ENCODE measurements at regions not wholly inside any gene's neighbourhood (a gene's known extent, or its start where the extent isn't known, plus 50 kb on each side); places are given as distances from the start of the nearest gene placed in this dataset.

- intact Hi-C loops (cut with DNase I) = no loop called here
- H3K9me3 ChIP-seq = peaks cover 5% of the 10 kb centered on the region
- no peaks in the 10 kb centered on the region for H3K4me1 ChIP-seq
- H3K27ac ChIP-seq = no peak overlapping the region
- H3K36me3 ChIP-seq (ENCODE audit: insufficient read depth in 1 of 2, low read depth in 1 of 2) = no peaks in the 10 kb centered on the region
- ATAC-seq (no peak), DNase-seq (no peak)
- TF ChIP-seq, protein P1, sequence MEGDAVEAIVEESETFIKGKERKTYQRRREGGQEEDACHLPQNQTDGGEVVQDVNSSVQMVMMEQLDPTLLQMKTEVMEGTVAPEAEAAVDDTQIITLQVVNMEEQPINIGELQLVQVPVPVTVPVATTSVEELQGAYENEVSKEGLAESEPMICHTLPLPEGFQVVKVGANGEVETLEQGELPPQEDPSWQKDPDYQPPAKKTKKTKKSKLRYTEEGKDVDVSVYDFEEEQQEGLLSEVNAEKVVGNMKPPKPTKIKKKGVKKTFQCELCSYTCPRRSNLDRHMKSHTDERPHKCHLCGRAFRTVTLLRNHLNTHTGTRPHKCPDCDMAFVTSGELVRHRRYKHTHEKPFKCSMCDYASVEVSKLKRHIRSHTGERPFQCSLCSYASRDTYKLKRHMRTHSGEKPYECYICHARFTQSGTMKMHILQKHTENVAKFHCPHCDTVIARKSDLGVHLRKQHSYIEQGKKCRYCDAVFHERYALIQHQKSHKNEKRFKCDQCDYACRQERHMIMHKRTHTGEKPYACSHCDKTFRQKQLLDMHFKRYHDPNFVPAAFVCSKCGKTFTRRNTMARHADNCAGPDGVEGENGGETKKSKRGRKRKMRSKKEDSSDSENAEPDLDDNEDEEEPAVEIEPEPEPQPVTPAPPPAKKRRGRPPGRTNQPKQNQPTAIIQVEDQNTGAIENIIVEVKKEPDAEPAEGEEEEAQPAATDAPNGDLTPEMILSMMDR (IDR thresholded peaks at IDR 0.05) = no peak
- WGBS, 3 donors = 92 to 99% (median 94%) methylated on average over 4 of the region's 4 CpGs
- no peak overlapping the region for H3K4me3 ChIP-seq
- no peaks in the 10 kb centered on the region for H3K27me3 ChIP-seq (ENCODE audit: insufficient read depth in 3 of 3, low read length in 2 of 3)
These were observed 127.9 kb downstream of the AXIN2 start for GRCh38 chr17:65433592-65433991.

DNA sequence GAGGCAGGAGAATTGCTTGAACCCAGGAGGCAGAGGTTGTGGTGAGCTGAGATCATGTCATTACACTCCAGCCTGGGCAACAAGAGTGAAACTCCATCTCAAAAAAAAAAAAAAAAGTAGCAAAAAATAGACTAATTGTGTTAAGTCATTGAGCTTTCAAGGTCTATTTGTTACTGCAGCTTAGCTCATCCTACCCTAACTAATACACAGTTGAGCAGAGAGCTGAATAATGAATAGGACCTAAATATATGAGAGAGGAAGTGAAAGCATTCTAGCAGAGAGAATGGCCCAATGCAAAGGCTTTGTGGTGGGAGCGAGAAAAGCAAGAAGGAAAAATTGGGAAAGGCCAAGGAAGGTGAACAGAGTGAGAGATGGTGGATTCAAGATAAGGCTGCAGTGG lies 128.3 kb downstream of the AXIN2 start:
- ATAC-seq (no peak), DNase-seq (no peak)
- Histone ChIP-seq H3K4me3 (no peak overlapping the region), H3K4me1 (no peaks in the 10 kb centered on the region), H3K9me3 (peaks cover 5% of the 10 kb centered on the region), H3K27me3 (ENCODE audit: insufficient read depth in 3 of 3, low read length in 2 of 3) (no peaks in the 10 kb centered on the region), H3K36me3 (ENCODE audit: insufficient read depth in 1 of 2, low read depth in 1 of 2) (no peaks in the 10 kb centered on the region), H3K27ac (no peak overlapping the region)
- intact Hi-C loops (cut with DNase I) = no loop called here
- 91 to 94% (median 94%) methylated on average over 1 of the region's 1 CpG for WGBS, 3 donors
- TF ChIP-seq, protein P1 (IDR thresholded peaks at IDR 0.05) = no peak

- H3K9me3 ChIP-seq = peaks cover 5% of the 10 kb centered on the region
- H3K4me3 ChIP-seq = no peak overlapping the region
- H3K27me3 ChIP-seq (ENCODE audit: insufficient read depth in 3 of 3, low read length in 2 of 3) = no peaks in the 10 kb centered on the region
- no peaks in the 10 kb centered on the region for H3K4me1 ChIP-seq
- H3K27ac ChIP-seq = no peak overlapping the region
- no peak for ATAC-seq
- H3K36me3 ChIP-seq (ENCODE audit: insufficient read depth in 1 of 2, low read depth in 1 of 2) = no peaks in the 10 kb centered on the region
- DNase-seq = no peak
- 78 to 84% (median 84%) methylated on average over 7 of the region's 7 CpGs for WGBS, 3 donors
- TF ChIP-seq, protein P1 (IDR thresholded peaks at IDR 0.05) = no peak
- intact Hi-C loops (cut with DNase I) = no loop called here
These were observed 130.3 kb downstream of the AXIN2 start for GRCh38 chr17:65431116-65431515.

DNA sequence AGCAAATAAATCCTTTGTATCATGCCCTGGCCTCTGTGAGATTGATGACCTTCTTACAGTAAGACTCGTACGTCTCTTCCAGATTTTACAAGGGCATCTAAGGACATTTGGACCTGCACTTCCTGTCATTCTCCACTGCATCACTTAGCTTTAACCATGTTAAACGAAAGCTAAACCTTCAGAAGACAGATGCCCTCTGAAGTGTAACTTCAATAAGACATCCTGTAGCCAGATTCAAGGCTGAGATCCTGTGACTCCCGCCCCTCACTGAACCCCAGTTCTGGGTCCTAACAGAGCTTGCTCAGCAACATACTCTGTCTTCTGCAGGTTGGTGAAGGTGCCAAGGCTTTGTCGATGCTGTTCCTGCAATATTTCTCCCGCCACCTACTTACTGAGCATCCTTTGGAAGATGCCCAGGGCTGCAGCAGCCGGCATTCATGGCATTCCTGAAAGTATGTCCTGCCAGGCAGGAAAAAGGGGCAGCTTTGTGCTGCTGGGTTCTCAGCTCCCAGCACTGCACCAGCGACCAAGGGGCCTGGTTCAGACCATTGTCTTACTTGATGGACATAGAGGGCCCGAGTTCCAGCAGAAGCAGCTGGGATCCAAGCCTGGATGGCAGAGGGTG lies 131.1 kb downstream of the AXIN2 start:
- Histone ChIP-seq H3K4me1 (no peaks in the 10 kb centered on the region), H3K27ac (no peak overlapping the region), H3K9me3 (peaks cover 5% of the 10 kb centered on the region), H3K36me3 (ENCODE audit: insufficient read depth in 1 of 2, low read depth in 1 of 2) (no peaks in the 10 kb centered on the region), H3K4me3 (no peak overlapping the region), H3K27me3 (ENCODE audit: insufficient read depth in 3 of 3, low read length in 2 of 3) (no peaks in the 10 kb centered on the region)
- ATAC-seq = no peak
- TF ChIP-seq, protein P1 (IDR thresholded peaks at IDR 0.05) = no peak
- DNase-seq = no peak
- intact Hi-C loops (cut with DNase I) = no loop called here
- WGBS, 3 donors = 32 to 41% (median 32%) methylated on average over 9 of the region's 9 CpGs
